GM12874 (cell line): ENCODE measurements at regions not wholly inside any gene's neighbourhood (a gene's known extent, or its start where the extent isn't known, plus 50 kb on each side); places are given as distances from the start of the nearest gene placed in this dataset.

Experiments
- CTCF ChIP-seq: IDR thresholded peaks from 2 replicates; pipeline ENCODE4 v1.5.1; 2011; ENCODE audit warnings: low read depth, mild to moderate bottlenecking, control low read depth, low read length, moderate library complexity; ENCODE audit not compliant: insufficient read depth

- no peak for TF ChIP-seq CTCF
Measured at GRCh38 chr18:75875559-75875958, 448.1 kb upstream of the SMIM21 start.

- no peak for TF ChIP-seq CTCF
Measured at GRCh38 chr18:75874401-75875089, 447.0 kb upstream of the SMIM21 start.

- no peak for TF ChIP-seq CTCF
Measured at GRCh38 chr18:75871596-75871995, 444.1 kb upstream of the SMIM21 start.

DNA sequence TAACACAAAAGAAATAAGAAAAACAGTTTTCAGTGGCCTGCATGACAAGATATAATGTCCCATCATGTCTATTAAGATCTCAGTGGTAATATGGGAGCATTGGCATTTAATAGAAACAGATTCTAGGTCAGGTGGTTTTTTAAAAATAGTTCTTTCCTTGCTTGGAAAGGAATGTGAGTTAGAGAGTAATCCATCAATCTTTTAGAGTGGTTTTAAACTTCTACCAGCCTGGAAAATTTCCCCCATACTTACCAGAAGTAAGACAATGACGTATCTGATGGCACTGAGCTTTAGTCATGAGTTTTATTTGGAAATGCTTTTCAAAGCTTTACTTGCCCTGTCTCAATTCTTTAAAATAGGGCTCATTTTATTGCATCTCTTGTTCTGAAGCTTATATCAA, 441.7 kb upstream of the SMIM21 start:
- no peak for TF ChIP-seq CTCF

- TF ChIP-seq CTCF, result no peak
Measured at GRCh38 chr18:75868031-75868430, 440.5 kb upstream of the SMIM21 start.

DNA sequence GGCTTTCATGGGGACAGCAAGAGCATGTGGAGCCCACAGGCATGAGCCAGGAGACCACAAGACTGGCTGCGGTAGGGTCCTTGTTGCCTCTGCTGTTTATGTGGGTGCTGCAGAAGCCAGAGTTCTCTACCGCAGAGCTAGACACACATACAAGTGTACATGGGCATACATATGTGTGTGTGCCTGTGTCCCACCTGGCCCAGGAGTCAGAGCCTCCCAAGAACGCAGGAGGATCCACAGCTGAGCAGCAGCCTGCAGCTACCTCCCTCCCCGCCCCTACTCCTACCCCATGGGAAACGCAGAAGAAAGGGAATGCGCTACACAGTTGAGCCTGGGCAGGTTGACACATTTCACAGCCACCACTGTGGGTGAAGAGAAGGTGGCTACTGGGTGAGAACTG, 438.1 kb upstream of the SMIM21 start:
- no peak for TF ChIP-seq CTCF

DNA sequence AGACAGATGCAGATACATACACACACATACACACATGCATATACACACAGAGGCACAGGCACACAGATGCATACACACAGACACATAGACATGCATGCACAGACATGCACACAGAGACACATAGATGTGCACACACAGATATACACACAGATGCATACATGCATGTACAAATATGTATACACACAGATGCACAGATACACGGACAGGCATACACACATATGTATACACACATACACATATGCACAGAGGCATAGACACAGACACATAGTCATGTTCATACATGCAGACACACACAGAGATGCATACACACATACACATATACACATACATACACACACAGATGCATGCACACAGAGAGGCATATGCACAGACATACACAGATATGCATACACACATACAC, 437.3 kb upstream of the SMIM21 start:
- TF ChIP-seq CTCF, result no peak
